ENCODE measurements at regions not wholly inside any gene's neighbourhood (a gene's known extent, or its start where the extent isn't known, plus 50 kb on each side); places are given as distances from the start of the nearest gene placed in this dataset.

DNA sequence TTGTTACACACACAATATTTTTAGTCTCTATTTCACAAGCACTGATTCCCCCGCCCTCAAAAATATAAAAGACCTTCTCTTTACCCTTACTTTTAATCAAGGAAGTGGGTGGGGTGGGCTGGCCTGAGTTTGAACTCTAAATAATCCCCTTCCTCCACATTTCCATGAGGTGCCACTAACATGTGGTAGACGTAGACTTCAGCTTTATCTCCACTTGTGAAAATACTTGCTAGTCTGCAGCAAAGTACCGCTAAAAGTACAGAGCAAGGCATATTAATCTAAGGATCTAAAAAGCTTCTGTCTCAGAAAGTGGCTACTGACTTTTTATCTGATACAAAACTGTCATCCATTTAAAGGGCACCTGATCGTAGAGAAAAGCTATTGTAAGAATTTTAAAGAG, 739.6 kb upstream of the SLC10A2 start:
- no peak overlapping the region for H3K4me2 ChIP-seq
- no peaks in the 10 kb centered on the region for H4K20me1 ChIP-seq (ENCODE audit: insufficient read depth)
- H3K27ac ChIP-seq: no peak overlapping the region

DNA sequence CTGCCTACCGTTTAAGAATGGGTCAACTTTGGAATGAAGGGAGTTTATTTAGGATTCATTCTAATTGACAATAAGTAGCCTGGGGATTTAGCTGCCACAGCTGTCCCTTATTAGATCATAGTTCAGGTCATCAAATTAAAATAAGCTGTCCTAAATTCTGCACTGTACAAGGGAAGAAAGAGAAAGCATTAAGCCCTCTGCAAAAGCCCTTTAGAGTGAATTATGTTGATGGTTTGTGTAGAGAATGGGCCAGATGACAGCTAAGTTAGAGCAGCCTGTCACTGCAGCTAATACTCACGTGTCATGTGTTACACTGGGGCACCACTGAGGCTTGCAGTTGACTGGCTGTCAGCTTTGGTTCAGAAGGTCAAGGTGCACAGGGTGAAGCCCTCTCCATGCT, 737.1 kb upstream of the SLC10A2 start:
- Histone ChIP-seq H3K4me1 (ENCODE audit: low read depth, poor library complexity, severe bottlenecking) (no peaks in the 10 kb centered on the region), H3K79me2 (ENCODE audit: insufficient read depth, low read depth) (no peaks in the 10 kb centered on the region)

More for the DNA sequence above, 739.6 kb upstream of the SLC10A2 start:
- H3K79me2 ChIP-seq (ENCODE audit: insufficient read depth, low read depth): no peaks in the 10 kb centered on the region
- H3K27me3 ChIP-seq (ENCODE audit: insufficient read depth, low read depth): no peaks in the 10 kb centered on the region
- H3K9ac ChIP-seq: no peak overlapping the region
- H3K4me3 ChIP-seq (IDR thresholded peaks at IDR 0.05; ENCODE audit: insufficient read depth, low read depth, low read length): no peak overlapping the region
- H3K36me3 ChIP-seq (ENCODE audit: insufficient read depth): no peaks in the 10 kb centered on the region
- TF ChIP-seq, protein P1, sequence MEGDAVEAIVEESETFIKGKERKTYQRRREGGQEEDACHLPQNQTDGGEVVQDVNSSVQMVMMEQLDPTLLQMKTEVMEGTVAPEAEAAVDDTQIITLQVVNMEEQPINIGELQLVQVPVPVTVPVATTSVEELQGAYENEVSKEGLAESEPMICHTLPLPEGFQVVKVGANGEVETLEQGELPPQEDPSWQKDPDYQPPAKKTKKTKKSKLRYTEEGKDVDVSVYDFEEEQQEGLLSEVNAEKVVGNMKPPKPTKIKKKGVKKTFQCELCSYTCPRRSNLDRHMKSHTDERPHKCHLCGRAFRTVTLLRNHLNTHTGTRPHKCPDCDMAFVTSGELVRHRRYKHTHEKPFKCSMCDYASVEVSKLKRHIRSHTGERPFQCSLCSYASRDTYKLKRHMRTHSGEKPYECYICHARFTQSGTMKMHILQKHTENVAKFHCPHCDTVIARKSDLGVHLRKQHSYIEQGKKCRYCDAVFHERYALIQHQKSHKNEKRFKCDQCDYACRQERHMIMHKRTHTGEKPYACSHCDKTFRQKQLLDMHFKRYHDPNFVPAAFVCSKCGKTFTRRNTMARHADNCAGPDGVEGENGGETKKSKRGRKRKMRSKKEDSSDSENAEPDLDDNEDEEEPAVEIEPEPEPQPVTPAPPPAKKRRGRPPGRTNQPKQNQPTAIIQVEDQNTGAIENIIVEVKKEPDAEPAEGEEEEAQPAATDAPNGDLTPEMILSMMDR (conservative IDR thresholded peaks at IDR 0.05; ENCODE audit: low read depth, low read length): no peak
- H2AFZ ChIP-seq (ENCODE audit: low read depth): no peak overlapping the region
- H3K4me1 ChIP-seq (ENCODE audit: low read depth, poor library complexity, severe bottlenecking): no peaks in the 10 kb centered on the region

DNA sequence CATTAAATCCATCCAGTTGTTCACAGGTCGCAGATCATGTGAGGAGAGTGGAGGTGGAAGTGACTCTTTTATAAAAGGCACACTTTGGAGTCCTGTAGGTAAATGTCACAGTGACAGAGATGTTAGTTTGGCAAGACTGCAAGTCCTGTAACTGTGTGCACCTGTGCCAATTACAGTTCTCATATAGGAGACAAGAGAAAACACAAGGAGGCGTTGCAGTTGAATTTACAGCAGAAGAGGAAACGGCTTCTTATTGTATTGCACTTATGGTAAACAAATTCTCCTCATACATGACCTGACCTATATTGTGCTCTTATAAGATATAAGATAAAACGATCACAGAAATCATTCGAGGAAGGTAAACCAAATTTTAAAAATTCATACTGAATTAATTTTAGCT, 732.8 kb upstream of the SLC10A2 start:
- Histone ChIP-seq H2AFZ (ENCODE audit: low read depth) (no peak overlapping the region), H4K20me1 (ENCODE audit: insufficient read depth) (no peaks in the 10 kb centered on the region), H3K36me3 (ENCODE audit: insufficient read depth) (no peaks in the 10 kb centered on the region), H3K4me3 (IDR thresholded peaks at IDR 0.05; ENCODE audit: insufficient read depth, low read depth, low read length) (no peak overlapping the region), H3K9ac (no peak overlapping the region), H3K4me2 (no peak overlapping the region), H3K4me1 (ENCODE audit: low read depth, poor library complexity, severe bottlenecking) (no peaks in the 10 kb centered on the region), H3K27me3 (ENCODE audit: insufficient read depth, low read depth) (no peaks in the 10 kb centered on the region), H3K27ac (no peak overlapping the region), H3K79me2 (ENCODE audit: insufficient read depth, low read depth) (no peaks in the 10 kb centered on the region)
- TF ChIP-seq, protein P1 (conservative IDR thresholded peaks at IDR 0.05; ENCODE audit: low read depth, low read length): no peak

More for the DNA sequence above, 737.1 kb upstream of the SLC10A2 start:
- Histone ChIP-seq H3K36me3 (ENCODE audit: insufficient read depth) (no peaks in the 10 kb centered on the region), H3K4me3 (IDR thresholded peaks at IDR 0.05; ENCODE audit: insufficient read depth, low read depth, low read length) (no peak overlapping the region), H3K9ac (no peak overlapping the region), H2AFZ (ENCODE audit: low read depth) (no peak overlapping the region), H3K27ac (no peak overlapping the region), H4K20me1 (ENCODE audit: insufficient read depth) (no peaks in the 10 kb centered on the region), H3K4me2 (no peak overlapping the region), H3K27me3 (ENCODE audit: insufficient read depth, low read depth) (no peaks in the 10 kb centered on the region)
- TF ChIP-seq, protein P1 (conservative IDR thresholded peaks at IDR 0.05; ENCODE audit: low read depth, low read length): no peak

DNA sequence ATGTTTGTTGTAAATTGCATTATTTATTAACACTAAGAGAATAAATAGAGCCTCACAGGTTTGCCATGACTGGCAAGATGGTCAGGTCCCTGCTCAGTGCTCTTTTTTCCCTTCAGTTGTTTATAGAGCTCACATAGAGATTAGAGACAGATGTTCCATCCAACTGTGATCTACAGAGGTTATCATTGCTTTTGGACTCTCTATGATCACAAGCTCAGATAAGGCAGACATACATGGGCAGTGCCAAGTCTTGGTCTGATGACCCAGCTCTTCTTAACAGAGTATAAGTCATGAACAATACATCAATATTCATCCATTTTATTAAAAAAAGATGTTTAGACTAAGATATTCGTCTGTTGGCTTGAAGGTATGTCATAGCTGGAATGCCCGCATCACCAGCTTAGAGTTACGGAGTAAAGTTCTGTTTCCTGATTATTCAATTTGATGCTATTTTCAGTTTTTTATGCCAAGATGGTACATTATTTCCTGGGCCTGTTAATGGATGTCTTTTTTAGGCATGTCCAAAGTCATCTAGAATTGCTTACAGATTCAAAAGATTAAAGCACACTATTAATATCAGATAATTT, 729.8 kb upstream of the SLC10A2 start:
- Histone ChIP-seq H3K4me3 (IDR thresholded peaks at IDR 0.05; ENCODE audit: insufficient read depth, low read depth, low read length) (no peak overlapping the region), H3K79me2 (ENCODE audit: insufficient read depth, low read depth) (no peaks in the 10 kb centered on the region)
- TF ChIP-seq, protein P1 (conservative IDR thresholded peaks at IDR 0.05; ENCODE audit: low read depth, low read length): no peak

More for the DNA sequence above, 729.8 kb upstream of the SLC10A2 start:
- H3K27me3 ChIP-seq (ENCODE audit: insufficient read depth, low read depth): no peaks in the 10 kb centered on the region
- H3K4me2 ChIP-seq: no peak overlapping the region
- no peaks in the 10 kb centered on the region for H4K20me1 ChIP-seq (ENCODE audit: insufficient read depth)
- no peaks in the 10 kb centered on the region for H3K4me1 ChIP-seq (ENCODE audit: low read depth, poor library complexity, severe bottlenecking)
- H3K9ac ChIP-seq: no peak overlapping the region
- H2AFZ ChIP-seq (ENCODE audit: low read depth): no peak overlapping the region
- H3K36me3 ChIP-seq (ENCODE audit: insufficient read depth): no peaks in the 10 kb centered on the region
- H3K27ac ChIP-seq: no peak overlapping the region

All from KMS-11 (cell line).